DMS 273 (cell line): ENCODE measurements at regions not wholly inside any gene's neighbourhood (a gene's known extent, or its start where the extent isn't known, plus 50 kb on each side); places are given as distances from the start of the nearest gene placed in this dataset.

Source experiments
- DNase-seq: peaks from one replicate; lab custom pipeline; 2025; ENCODE audit not compliant: unreplicated experiment; lab: John Stamatoyannopoulos, UW

GRCh38 chr12:115407036-115407435, 723.1 kb upstream of the TBX3 start:
- no peak for DNase-seq

DNA sequence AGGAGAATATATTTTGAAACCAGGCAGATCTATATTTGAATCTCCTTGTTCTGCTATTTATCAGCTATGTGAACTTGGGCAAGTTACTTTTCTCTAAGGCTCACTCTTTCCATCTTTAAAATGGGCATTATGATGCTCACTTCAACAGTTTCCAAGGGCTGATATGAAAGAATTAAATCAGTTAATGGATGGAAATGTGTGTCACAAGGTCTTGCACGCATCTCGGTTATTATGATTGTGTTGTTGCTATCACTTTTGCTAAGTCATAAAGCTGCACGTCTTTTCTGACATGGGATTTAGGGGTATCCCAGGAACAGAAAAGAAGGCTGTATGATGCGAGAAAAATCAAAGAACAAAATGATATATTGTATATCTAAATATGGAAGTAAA, 721.5 kb upstream of the TBX3 start:
- DNase-seq, result no peak

DNA sequence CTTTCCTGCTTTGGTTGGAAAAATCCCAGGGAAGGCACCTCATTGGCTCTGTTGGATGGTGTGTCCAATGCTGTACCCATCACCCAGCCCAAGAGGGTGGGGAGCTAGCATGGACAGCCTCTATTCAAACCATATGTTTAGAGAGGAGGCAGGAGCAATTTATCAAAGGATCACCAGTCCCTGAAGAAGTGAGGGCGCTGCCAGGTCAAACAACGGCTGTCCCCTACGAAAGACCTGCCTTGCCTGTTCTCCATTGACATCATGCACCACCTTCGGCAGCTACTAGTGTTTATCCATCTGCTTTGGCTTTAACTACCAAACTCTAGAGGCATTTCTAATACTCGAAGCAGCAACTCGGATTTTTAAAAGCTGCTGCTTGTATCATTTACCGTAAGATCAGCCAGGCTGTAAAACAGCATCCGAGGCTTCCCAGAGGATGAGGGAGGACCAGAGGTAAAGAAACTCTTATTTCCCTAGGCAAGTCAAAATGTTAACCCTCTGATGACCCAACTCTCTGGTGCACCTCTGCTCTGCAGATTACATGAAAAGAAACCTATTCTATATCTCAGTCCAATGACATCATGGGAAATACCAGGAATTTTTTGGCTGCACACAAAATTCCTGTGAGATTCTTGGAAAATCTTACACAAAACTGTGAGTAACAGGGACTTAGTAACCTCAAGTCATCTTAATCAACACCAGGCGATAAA, 720.9 kb upstream of the TBX3 start:
- DNase-seq, result no peak

DNA sequence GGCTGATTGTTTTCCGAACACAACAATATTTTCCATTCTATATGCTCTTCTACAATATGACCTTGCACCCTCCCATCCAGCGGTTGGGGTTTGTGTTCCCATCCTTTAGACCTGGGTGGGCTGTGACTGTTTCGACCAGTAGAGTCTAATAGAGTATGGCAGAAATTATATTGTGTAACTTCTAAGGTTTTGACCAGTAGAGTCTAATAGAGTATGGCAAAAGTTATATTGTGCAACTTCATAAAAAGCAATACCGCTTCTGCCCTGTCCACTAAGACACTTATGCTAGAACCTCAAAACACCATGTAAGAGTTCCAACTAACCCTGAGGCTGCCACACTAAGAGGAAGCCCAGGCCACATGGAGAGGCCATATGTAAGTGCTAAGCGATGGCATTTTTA, 719.7 kb upstream of the TBX3 start:
- no peak for DNase-seq

DNA sequence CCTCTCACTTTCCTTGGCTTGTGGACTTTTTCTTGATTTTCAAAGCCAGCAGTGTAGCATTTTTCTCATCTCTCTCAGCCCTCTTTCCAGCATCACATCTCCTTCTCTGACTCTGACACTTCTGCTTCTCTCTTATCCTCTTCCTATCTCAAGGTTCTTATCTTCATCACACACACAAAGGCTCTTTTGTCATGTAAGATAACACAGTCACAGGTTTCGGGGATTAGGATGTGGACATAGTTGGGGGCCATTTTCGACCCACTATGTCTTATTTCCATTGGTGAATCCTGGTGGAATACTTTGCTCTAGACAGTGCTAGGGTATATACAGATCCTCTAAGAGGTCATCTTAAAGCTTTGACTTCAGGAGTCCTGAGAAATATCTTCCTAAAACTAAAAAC, 719.3 kb upstream of the TBX3 start:
- DNase-seq, result no peak

DNA sequence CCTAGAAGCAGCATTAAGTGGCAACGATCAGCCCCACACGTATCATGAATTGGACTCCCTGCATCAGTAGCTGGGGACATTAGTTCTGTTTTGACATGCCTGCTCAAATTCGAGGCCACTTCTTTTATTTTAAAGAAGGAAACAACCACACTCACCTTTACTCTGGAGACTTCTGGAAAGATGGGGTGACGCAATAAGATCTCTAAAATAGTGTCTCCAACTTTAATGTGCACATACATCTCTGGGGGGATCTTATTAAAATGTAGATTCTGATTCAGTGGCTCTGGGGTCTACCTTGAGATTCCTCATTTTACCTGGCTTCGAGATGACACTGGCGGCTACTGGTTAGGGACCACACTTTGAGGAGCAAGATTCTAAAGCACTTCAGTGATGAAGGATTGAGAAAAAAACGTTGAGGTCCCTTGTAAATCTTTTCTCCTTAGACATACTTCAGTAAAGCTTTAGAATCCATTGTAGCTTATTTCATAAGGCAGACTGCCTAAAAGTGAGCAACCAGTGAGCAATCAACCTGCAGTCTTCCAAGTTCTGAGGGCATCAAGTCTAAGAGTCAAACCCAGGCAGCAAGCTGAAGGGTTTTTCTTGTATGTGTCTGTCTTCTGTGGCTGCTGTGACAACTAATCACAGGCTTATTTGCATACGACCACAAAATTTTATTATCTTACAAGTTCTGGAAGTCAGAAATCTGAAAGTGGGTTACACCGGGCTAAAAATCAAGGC, 718.6 kb upstream of the TBX3 start:
- DNase-seq, result no peak

- DNase-seq, result no peak
These were observed 717.8 kb upstream of the TBX3 start for GRCh38 chr12:115401761-115402160.

DNA sequence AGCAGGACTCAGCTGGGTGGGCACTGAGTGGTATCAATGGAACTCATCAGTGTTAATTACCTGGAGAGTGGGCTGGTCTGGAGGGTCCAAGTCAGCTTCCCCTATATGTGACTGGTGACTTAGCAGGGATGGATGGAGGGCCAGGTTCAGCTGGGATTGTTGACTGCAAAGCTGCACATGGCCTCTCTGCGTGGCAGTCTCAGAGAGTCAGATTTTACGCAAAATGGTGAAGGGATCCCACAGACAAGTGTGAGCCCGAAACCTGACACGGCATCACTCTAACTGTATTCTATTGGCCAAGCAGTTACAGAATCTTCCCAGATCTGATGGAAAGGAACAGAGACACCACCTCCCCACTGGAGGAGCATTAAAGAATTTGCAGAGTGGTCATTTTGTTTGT, 716.0 kb upstream of the TBX3 start:
- no peak for DNase-seq

- DNase-seq, result no peak
These were observed 714.4 kb upstream of the TBX3 start for GRCh38 chr12:115398311-115398781.

GRCh38 chr12:115396567-115396966, 712.6 kb upstream of the TBX3 start:
- no peak for DNase-seq

- no peak for DNase-seq
These were observed 710.7 kb upstream of the TBX3 start for GRCh38 chr12:115394496-115395220.

DNA sequence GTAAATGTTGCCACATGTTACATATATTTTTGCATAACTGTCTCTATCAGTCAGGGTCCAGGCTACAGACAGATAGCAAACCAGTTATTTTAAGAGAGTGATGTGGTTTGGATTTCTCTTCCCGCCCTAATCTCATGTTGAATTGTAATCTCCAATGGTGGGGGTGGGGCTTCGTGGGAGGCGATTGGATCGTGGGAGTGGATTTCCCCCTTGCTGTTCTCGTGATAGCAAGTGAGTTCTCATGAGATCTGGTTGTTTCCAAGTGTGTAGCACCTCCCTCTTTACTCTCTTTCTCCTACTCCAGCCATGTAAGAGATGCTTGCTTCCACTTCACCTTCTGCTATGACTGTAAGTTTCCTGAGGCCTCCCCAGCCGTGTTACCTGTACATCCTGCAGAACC, 704.2 kb upstream of the TBX3 start:
- DNase-seq, result no peak

GRCh38 chr12:115387467-115387901, 703.5 kb upstream of the TBX3 start:
- DNase-seq, result no peak

- no peak for DNase-seq
These were observed 703.0 kb upstream of the TBX3 start for GRCh38 chr12:115386946-115387345.

DNA sequence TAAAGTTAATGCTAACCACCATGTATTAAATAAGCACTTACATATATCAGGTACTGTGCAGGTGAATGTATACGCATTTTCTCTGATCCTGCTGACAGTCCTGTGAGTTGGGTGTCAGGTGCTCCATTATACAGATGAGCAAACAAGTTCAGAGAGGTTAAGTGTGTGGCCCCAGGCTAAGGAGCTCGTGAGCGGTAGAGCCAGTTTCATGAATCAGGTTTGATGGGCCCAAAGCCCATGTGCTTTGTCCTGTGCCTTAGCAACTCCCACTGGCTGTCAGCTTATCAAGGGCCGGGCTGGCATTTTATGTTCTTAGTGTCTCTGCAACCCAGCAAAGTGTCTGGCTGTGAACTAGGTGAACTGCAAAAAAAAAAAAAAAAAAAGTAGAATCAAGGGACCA, 701.2 kb upstream of the TBX3 start:
- no peak for DNase-seq

DNA sequence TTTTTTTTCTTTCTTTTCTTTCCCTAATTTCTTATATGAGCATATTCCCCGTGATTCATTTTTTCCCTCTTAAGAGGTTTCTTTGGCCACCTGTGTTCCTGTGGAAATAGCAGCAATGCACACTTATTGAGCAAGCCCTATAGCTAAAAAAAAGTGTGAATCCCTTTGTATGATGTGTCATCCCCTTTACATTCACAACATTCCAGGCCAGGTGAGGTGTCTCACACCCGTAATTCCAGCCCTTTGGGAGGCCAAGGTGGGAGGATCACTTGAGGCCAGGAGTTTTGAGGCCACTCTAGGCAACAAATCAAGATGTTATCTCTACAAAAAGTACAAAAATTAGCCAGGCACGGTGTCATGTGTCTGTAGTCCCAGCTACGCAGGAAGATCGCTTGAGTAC, 700.4 kb upstream of the TBX3 start:
- DNase-seq, result no peak

DNA sequence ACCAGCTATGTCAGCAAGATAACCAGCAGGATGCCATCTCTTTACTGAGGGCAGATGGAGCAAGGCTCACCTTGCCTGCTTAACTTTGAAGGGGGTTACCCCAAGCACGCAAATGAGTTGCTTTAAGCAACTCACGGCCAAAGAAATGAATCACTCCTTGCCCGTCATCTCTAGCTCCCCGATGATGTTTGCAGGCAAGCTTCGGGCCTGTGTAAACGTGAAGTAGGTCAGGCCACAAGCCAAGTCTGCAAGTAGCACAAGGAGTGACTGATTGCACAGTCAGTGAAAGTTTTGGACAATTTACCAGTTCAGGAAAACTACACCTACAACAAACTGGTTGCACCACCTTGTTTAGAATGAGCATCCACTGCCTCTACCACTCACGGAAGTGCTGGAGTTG, 699.7 kb upstream of the TBX3 start:
- DNase-seq, result no peak

DNA sequence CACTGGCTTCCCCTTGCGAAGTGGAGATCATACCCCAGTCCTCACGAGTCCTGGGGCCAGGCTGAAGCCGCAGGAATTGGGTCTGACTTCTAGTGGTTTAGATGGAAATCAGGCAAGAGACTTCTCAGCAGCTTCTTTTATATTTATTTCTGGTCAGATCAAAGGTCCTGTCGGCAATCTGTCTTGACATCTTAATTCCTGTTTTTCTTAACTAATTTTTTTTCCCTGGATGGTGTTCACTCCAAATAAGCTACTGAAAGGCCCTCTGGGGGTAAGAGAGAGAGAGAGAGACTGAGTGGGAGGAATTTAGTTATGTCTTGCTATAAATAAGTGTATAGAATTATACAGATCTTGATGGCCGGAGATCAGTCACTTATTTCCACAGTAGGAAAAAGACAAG, 698.7 kb upstream of the TBX3 start:
- DNase-seq, result no peak

DNA sequence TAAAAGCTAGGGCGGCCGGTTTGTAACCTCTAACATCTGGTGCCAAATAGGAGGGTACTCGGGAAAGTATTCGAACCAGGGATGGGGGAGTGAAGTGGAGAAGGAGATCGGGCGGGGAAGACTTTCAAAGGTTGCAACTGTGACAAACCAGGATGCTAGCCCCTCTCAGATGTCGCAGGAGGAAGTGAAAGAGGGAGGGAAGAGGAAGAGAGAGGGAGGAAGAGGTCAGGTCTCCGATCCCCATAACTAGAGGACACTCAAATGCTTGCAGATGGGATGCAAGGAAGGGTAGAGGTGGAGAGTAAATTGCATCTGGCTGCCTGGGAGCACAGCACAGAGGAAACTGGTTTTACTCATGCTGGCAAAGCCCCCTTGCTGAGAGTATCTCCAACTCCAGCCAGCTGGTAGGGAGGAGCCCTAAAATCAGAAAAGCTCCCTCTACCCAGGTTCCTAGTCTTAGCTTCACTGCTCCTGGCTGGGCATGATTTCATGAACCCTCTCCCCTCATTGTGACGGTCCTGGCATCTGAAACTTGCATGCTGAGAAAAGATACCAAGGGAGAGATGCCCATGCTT, 696.7 kb upstream of the TBX3 start:
- DNase-seq, result peak; percentile 20

- peak; percentile 58 for DNase-seq
These were observed 694.3 kb upstream of the TBX3 start for GRCh38 chr12:115378291-115378690.

DNA sequence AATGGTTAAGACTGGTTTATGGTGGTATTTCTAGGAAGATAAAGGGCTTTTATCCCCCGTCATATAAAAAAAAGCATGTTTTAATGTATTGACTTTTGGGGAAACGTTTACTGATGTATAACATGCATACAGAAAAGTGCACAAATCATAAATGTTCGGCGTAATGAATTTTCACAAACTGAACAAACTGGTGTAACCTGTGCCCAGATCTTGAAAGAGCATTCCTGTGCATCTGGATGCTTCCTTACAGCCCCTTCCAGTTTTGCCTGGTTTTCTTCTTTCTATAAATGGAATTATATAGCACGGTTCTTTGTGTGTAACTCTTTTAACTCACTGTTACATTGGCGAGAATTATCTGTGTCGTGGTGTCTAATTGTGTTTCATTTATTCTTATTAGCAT, 693.8 kb upstream of the TBX3 start:
- DNase-seq, result no peak

- DNase-seq, result no peak
These were observed 693.3 kb upstream of the TBX3 start for GRCh38 chr12:115377230-115377629.
